Lower leg skin (tissue), 4 donors: ENCODE measurements at regions not wholly inside any gene's neighbourhood (a gene's known extent, or its start where the extent isn't known, plus 50 kb on each side); places are given as distances from the start of the nearest gene placed in this dataset.

Experiments used
- DNase-seq, 2 donors: peaks; one replicate each; pipeline ENCODE4 v3.0.0-alpha.2; 2019; ENCODE audit warnings: low spot score in 2 of 2
- H3K4me3 ChIP-seq: fragments of 200-600 bp; sonication (generic); 2 replicates; pipeline ENCODE4 v1.5.1; 2017; ENCODE audit warnings: mild to moderate bottlenecking, low read depth; ENCODE audit not compliant: poor library complexity, severe bottlenecking
- CTCF ChIP-seq, 3 donors: fragments of 450-650 bp; IDR thresholded peaks; one replicate each; pipeline ENCODE4 v1.5.1; 2016; ENCODE audit warnings: antibody characterized with exemption in 3 of 3, mild to moderate bottlenecking in 3 of 3, moderate library complexity in 2 of 3
- POLR2A ChIP-seq, 2 donors: fragments of 450-650 bp; IDR thresholded peaks; one replicate each; pipeline ENCODE4 v1.6.1; 2016 to 2017; ENCODE audit warnings: antibody characterized with exemption in 2 of 2, mild to moderate bottlenecking in 1 of 2, moderate library complexity in 1 of 2
- WGBS, 2 donors: methylation state at CpG; one replicate each; pipeline ENCODE4 v1.1.5; 2018; 5-methylcytosine and 5-hydroxymethylcytosine counted together
- intact Hi-C: fragments of 100-400 bp; cut with DNase I; formaldehyde crosslinking; loops from one replicate; pipeline ENCODE4 v1.15.0; 2023; ENCODE audit warnings: low total_unique reads

GRCh38 chr7:92934096-92934495, 97.7 kb upstream of the CDK6 start:
- no peak for DNase-seq

GRCh38 chr7:92932450-92932849, 96.1 kb upstream of the CDK6 start:
- WGBS, 2 donors = 73 to 76% methylated on average over 8 of the region's 8 CpGs
- intact Hi-C loops = no loop called here
- no peak overlapping the region for H3K4me3 ChIP-seq
- DNase-seq = no peak
- TF ChIP-seq CTCF (IDR thresholded peaks at IDR 0.05) = no peak
- TF ChIP-seq POLR2A (IDR thresholded peaks at IDR 0.05) = no peak

More at GRCh38 chr7:92934096-92934495, 97.7 kb upstream of the CDK6 start:
- no peak for TF ChIP-seq POLR2A (IDR thresholded peaks at IDR 0.05)
- TF ChIP-seq CTCF (IDR thresholded peaks at IDR 0.05) = no peak
- WGBS, 2 donors = 30 to 34% methylated on average over 1 of the region's 1 CpG
- intact Hi-C loops = no loop called here
- H3K4me3 ChIP-seq = no peak overlapping the region

- no peak for DNase-seq
- 82 to 83% methylated on average over 1 of the region's 1 CpG for WGBS, 2 donors
- H3K4me3 ChIP-seq = no peak overlapping the region
- TF ChIP-seq POLR2A (IDR thresholded peaks at IDR 0.05) (no peak), CTCF (IDR thresholded peaks at IDR 0.05) (no peak)
- intact Hi-C loops = no loop called here
Measured at GRCh38 chr7:92930404-92930803, 94.0 kb upstream of the CDK6 start.

GRCh38 chr7:92926697-92927044, 90.3 kb upstream of the CDK6 start:
- H3K4me3 ChIP-seq = no peak overlapping the region
- TF ChIP-seq CTCF (IDR thresholded peaks at IDR 0.05) (no peak), POLR2A (IDR thresholded peaks at IDR 0.05) (no peak)
- WGBS, 2 donors = 89 to 90% methylated on average over 8 of the region's 8 CpGs
- intact Hi-C loops = no loop called here
- no peak for DNase-seq

GRCh38 chr7:92925876-92926696, 89.7 kb upstream of the CDK6 start:
- 77 to 79% methylated on average over 9 of the region's 9 CpGs for WGBS, 2 donors
- no peak for DNase-seq
- intact Hi-C loops = no loop called here
- H3K4me3 ChIP-seq = no peak overlapping the region
- TF ChIP-seq POLR2A (IDR thresholded peaks at IDR 0.05) (no peak), CTCF (IDR thresholded peaks at IDR 0.05) (no peak)

- H3K4me3 ChIP-seq = no peak overlapping the region
- intact Hi-C loops = no loop called here
- TF ChIP-seq POLR2A (IDR thresholded peaks at IDR 0.05) (no peak), CTCF (IDR thresholded peaks at IDR 0.05) (no peak)
- WGBS, 2 donors = 71 to 78% methylated on average over 15 of the region's 15 CpGs
- DNase-seq = no peak
Measured at GRCh38 chr7:92924800-92925199, 88.4 kb upstream of the CDK6 start.
